Heart right ventricle (tissue), 16 donors: ENCODE measurements at regions not wholly inside any gene's neighbourhood (a gene's known extent, or its start where the extent isn't known, plus 50 kb on each side); places are given as distances from the start of the nearest gene placed in this dataset.
A peak's percentile ranks its signal among the peaks of the same experiment; 100 is the strongest.

Source experiments
- ATAC-seq, 8 donors: fragments of 200-7000 bp; cut with Tn5 transposase; one replicate each; pipeline ENCODE4 v1.9.1; 2020; ENCODE audit warnings: mild to moderate bottlenecking in 8 of 8, moderate library complexity in 8 of 8, moderate number of reproducible peaks in 1 of 8
- DNase-seq, 2 donors: peaks; one replicate each; pipeline ENCODE4 v3.0.0-alpha.2; 2020
- H3K27ac ChIP-seq, 10 donors: fragments of 200-600 bp; sonication (generic) in 2 of 10; one replicate each; pipeline versions ENCODE4 v1.5.0 to v1.8.0; 2020 to 2022; ENCODE audit warnings: mild to moderate bottlenecking in 3 of 10
- H3K27me3 ChIP-seq, 7 donors: fragments of 200-600 bp; one replicate each; pipeline ENCODE4 v1.8.0; 2021 to 2022; ENCODE audit warnings: mild to moderate bottlenecking in 2 of 7
- H3K36me3 ChIP-seq, 9 donors: fragments of 200-600 bp; sonication (generic) in 1 of 9; one replicate each; pipeline versions ENCODE4 v1.5.0 to v1.8.0; 2020 to 2022; ENCODE audit warnings: mild to moderate bottlenecking in 2 of 9
- H3K4me1 ChIP-seq, 9 donors: fragments of 200-600 bp; sonication (generic) in 1 of 9; one replicate each; pipeline versions ENCODE4 v1.5.0 to v1.8.0; 2020 to 2022; ENCODE audit warnings: mild to moderate bottlenecking in 4 of 9
- H3K4me3 ChIP-seq, 10 donors: fragments of 200-600 bp; sonication (generic) in 2 of 10; one replicate each; pipeline versions ENCODE4 v1.5.0 to v1.8.0; 2020 to 2022; ENCODE audit warnings: mild to moderate bottlenecking in 7 of 10, moderate library complexity in 2 of 10
- H3K9me3 ChIP-seq, 11 donors: fragments of 200-600 bp in 10 of 11; sonication (generic) in 2 of 11; one replicate each; pipeline versions ENCODE4 v1.5.0 to v1.8.0; 2013 to 2022; ENCODE audit warnings: mild to moderate bottlenecking in 2 of 11, control low read depth in 1 of 11, moderate library complexity in 1 of 11
- CTCF ChIP-seq, 9 donors: fragments of 200-600 bp; sonication (generic) in 2 of 9; IDR thresholded peaks; one replicate each; pipeline versions ENCODE4 v1.5.0 to v1.8.0; 2021 to 2022; ENCODE audit warnings: antibody characterized with exemption in 9 of 9, mild to moderate bottlenecking in 5 of 9, moderate library complexity in 1 of 9
- WGBS, 2 donors: extraction: QIAGEN DNeasy Blood & Tissue Kit; methylation state at CpG; one replicate each; pipeline ENCODE4 v1.1.7; 2013; ENCODE audit warnings: inconsistent platforms in 1 of 2; 5-methylcytosine and 5-hydroxymethylcytosine counted together
- intact Hi-C, 10 donors: fragments of 100-400 bp; cut with DNase I; formaldehyde crosslinking; loops; one replicate each; pipeline versions ENCODE4 v1.11.1 to v1.14.2; 2022
- donor health status: Arrhythmogenic right ventricular cardiomyopathy.
- donor health status: ischemic (EF 13 %, LVEDD 7.1; RV severe dilation, severe dysfunction).
- donor health status: healthy with polysubstance abuse.
- donor health status: DM: no; HTN: yes; CAD: no.
- donor health status: DM: no; HTN: no; CAD: no.
- donor health status: ischemic (EF 25% LVEDD 6.9; RV normal size, moderate dysfunction).
- donor health status: ischemic (EF 25% LVEDD 5.7; RV mildly dilated, moderate dysfunction).
- donor health status: healthy.
- donor health status: DM: yes; HTN: yes; CAD: no.
- donor health status: Ischemic cardiomyopathy.
- donor health status: ischemic (EF 35%, LVEDD 5.7; RV mildly dilated, moderate dysfunction).
- donor health status: nonischemic (EF 11% LVEDD 7.7; RV severe dilation, severe dysfunction).
- donor health status: DM: yes; HTN: yes; CAD: no.
- donor health status: PGD.
- donor health status: ischemic (EF 29% LVEDD 5.4; RV normal size, mild dysfunction).
- donor health status: nonischemic (EF 23%, LVEDD 6.1; RV moderate dilation, normal function).

- H3K4me1 ChIP-seq: peaks cover 0 to 18% (median 0%) of the 10 kb centered on the region in 9 donors
- intact Hi-C loops: no loop called here
- peak in 7 of 8 donors; percentile 39 to 62 (median 42) for ATAC-seq
- H3K36me3 ChIP-seq: no peaks in the 10 kb centered on the region
- 47 to 53% methylated on average over 17 of the region's 17 CpGs for WGBS, 2 donors
- H3K27me3 ChIP-seq: peaks cover 0 to 4% (median 0%) of the 10 kb centered on the region in 7 donors
- DNase-seq: no peak
- H3K27ac ChIP-seq: peak overlapping the region in 5 of 10 donors; percentile 15 to 40 (median 31)
- H3K9me3 ChIP-seq: no peaks in the 10 kb centered on the region
- peak in 1 of 9 donors; percentile 8 for TF ChIP-seq CTCF (IDR thresholded peaks at IDR 0.05)
- H3K4me3 ChIP-seq: no peak overlapping the region
Observed at GRCh38 chr16:73183611-73184092, 135.7 kb upstream of the ZFHX3 start.

GRCh38 chr16:73179705-73180331 lies 131.9 kb upstream of the ZFHX3 start:
- ATAC-seq: peak in 6 of 8 donors; percentile 58 to 78 (median 74)
- intact Hi-C loops: loop anchor here in 4 of 10 donors (10.0 kb wide), 3 partner anchors 115 to 1325 kb away; no protein-coding TSS in a partner anchor
- Histone ChIP-seq H3K27me3 (peaks cover 0 to 4% (median 0%) of the 10 kb centered on the region in 7 donors), H3K4me1 (peaks cover 0 to 18% (median 0%) of the 10 kb centered on the region in 9 donors), H3K9me3 (no peaks in the 10 kb centered on the region), H3K36me3 (no peaks in the 10 kb centered on the region), H3K4me3 (no peak overlapping the region), H3K27ac (peak overlapping the region in 6 of 10 donors; percentile 15 to 47 (median 26))
- WGBS, 2 donors: 66 to 67% methylated on average over 12 of the region's 12 CpGs
- TF ChIP-seq CTCF (IDR thresholded peaks at IDR 0.05): no peak
- DNase-seq: peak; percentile 33 to 49

DNA sequence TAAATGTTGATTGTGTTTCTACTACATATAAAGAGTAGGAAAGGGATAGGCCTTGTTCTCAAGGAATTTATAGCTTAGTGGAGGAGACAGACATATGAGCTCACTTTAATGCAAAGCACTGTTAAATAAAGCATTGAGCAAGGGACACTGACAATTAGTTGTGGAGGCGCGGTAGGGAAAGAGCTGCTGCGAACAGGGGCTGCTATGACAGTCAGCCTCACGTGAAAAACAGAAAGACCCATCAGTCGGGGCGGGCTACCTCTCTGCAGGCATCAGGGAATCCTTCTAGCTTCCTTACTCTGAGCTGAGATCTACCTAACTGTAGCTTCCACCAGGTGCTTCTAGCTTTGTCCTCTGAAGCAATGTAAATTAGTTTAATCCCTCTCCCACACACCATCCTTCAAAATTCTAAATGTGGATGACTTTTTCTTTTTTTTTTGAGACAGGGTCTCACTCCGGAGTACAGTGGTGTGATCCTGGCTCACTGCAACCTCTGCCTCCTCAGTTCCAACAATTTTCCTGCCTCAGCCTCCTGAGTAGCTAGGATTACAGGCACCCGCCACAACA lies 129.9 kb upstream of the ZFHX3 start:
- TF ChIP-seq CTCF (IDR thresholded peaks at IDR 0.05): no peak
- Histone ChIP-seq H3K4me3 (no peak overlapping the region), H3K27ac (no peak overlapping the region), H3K4me1 (peaks cover 0 to 23% (median 8%) of the 10 kb centered on the region in 9 donors), H3K36me3 (no peaks in the 10 kb centered on the region), H3K9me3 (no peaks in the 10 kb centered on the region), H3K27me3 (peaks cover 0 to 2% (median 0%) of the 10 kb centered on the region in 7 donors)
- intact Hi-C loops: loop anchor here in 4 of 10 donors (10.0 kb wide), 3 partner anchors 113 to 1323 kb away; no protein-coding TSS in a partner anchor
- ATAC-seq: no peak
- 79 to 84% methylated on average over 8 of the region's 8 CpGs for WGBS, 2 donors
- DNase-seq: no peak

GRCh38 chr16:73176577-73177013 lies 128.7 kb upstream of the ZFHX3 start:
- WGBS, 2 donors: 45 to 50% methylated on average over 2 of the region's 2 CpGs

More at GRCh38 chr16:73176577-73177013, 128.7 kb upstream of the ZFHX3 start:
- Histone ChIP-seq H3K36me3 (no peaks in the 10 kb centered on the region), H3K9me3 (no peaks in the 10 kb centered on the region), H3K27me3 (no peaks in the 10 kb centered on the region), H3K4me3 (no peak overlapping the region), H3K4me1 (peaks cover 0 to 35% (median 10%) of the 10 kb centered on the region in 9 donors), H3K27ac (no peak overlapping the region)
- peak in 7 of 9 donors; percentile 12 to 65 (median 33) for TF ChIP-seq CTCF (IDR thresholded peaks at IDR 0.05)
- DNase-seq (no peak), ATAC-seq (peak in 1 of 8 donors; percentile 64)
- intact Hi-C loops: loop anchor here in 4 of 10 donors (10.0 kb wide), 3 partner anchors 112 to 1322 kb away; no protein-coding TSS in a partner anchor
